Endothelial cell of umbilical vein (primary cell): ENCODE measurements at regions not wholly inside any gene's neighbourhood (a gene's known extent, or its start where the extent isn't known, plus 50 kb on each side); places are given as distances from the start of the nearest gene placed in this dataset.

Experiments
- BruUV-seq: library from RNA; stranded (reverse); fragments of 400-500 nt; replicated peaks from 2 replicates; lab custom pipeline; 2021; lab: Mats Ljungman, UMichigan
- CTCF ChIA-PET: fragments of 300-600, 350-600 bp; sonication (Branson Sonifier 250); formaldehyde crosslinking; loops from one replicate; lab custom pipeline; 2021; ENCODE audit warnings: antibody characterized with exemption, inconsistent platforms; lab: Charles Lee
- POLR2A ChIA-PET: fragments of 300-600, 350-600 bp; sonication (Branson Sonifier 250); formaldehyde crosslinking; loops from one replicate; lab custom pipeline; 2021; ENCODE audit warnings: antibody characterized with exemption, inconsistent platforms; lab: Charles Lee
- DNase-seq: peaks from one replicate; pipeline ENCODE4 v3.0.0-alpha.2; 2011; ENCODE audit warnings: low read depth, low spot score
- FAIRE-seq: peaks from 2 replicates; lab custom pipeline; 2011; peaks lifted over from hg19 to GRCh38; lab: Jason Lieb, UNC
- H2AFZ ChIP-seq: 2 replicates; pipeline ENCODE4 v1.6.0; 2012; ENCODE audit warnings: low read depth, low read length, control low read depth, inconsistent platforms
- H3K27ac ChIP-seq: 2 replicates; pipeline ENCODE4 v1.5.1; 2011; ENCODE audit warnings: low read depth, mild to moderate bottlenecking, control low read depth, low read length, moderate library complexity; ENCODE audit not compliant: insufficient read depth
- H3K27me3 ChIP-seq, 2 experiments: 2 replicates each; pipeline versions ENCODE4 v1.6.0 to v1.6.1; 2011; ENCODE audit warnings: low read length in 2 of 2, mixed read lengths in 1 of 2; ENCODE audit not compliant: control insufficient read depth in 2 of 2, insufficient read depth in 2 of 2
- H3K36me3 ChIP-seq, 2 experiments: 2 replicates in 1 of 2; 3 replicates in 1 of 2; pipeline ENCODE4 v1.5.1; 2011; ENCODE audit warnings: low read length in 2 of 2, mild to moderate bottlenecking in 1 of 2, moderate library complexity in 1 of 2; ENCODE audit not compliant: control insufficient read depth in 2 of 2, insufficient read depth in 2 of 2; ENCODE audit errors: extremely low read depth in 1 of 2
- H3K4me1 ChIP-seq: 3 replicates; pipeline ENCODE4 v1.5.1; 2011; ENCODE audit warnings: mild to moderate bottlenecking, low read length; ENCODE audit not compliant: control insufficient read depth, insufficient read depth; ENCODE audit errors: extremely low read depth
- H3K4me2 ChIP-seq: 2 replicates; pipeline ENCODE4 v1.6.1; 2011; ENCODE audit warnings: low read length, control low read depth, mixed read lengths; ENCODE audit not compliant: insufficient read depth
- H3K4me3 ChIP-seq, 3 experiments: fragments of 200-600 bp in 1 of 3; sonication (generic), shearing (Covaris generic) in 1 of 3; replicated peaks in 1 of 3; 2 replicates each; pipeline ENCODE4 v1.5.1; 2011 to 2016; ENCODE audit warnings: control low read depth in 3 of 3, low read length in 3 of 3, mild to moderate bottlenecking in 2 of 3, inconsistent platforms in 1 of 3, low read depth in 1 of 3, moderate library complexity in 1 of 3; ENCODE audit not compliant: insufficient read depth in 1 of 3
- H3K79me2 ChIP-seq: 2 replicates; pipeline ENCODE4 v1.6.0; 2012; ENCODE audit warnings: low read length, inconsistent platforms; ENCODE audit not compliant: control insufficient read depth, insufficient read depth
- H3K9ac ChIP-seq: replicated peaks from 2 replicates; pipeline ENCODE3; 2011; ENCODE audit warnings: low read length, control low read depth; ENCODE audit not compliant: insufficient read depth; ENCODE audit errors: extremely low read depth
- H3K9me1 ChIP-seq: replicated peaks from 3 replicates; pipeline ENCODE4 v1.6.0; 2011; ENCODE audit warnings: mild to moderate bottlenecking, low read length; ENCODE audit not compliant: control insufficient read depth, insufficient read depth; ENCODE audit errors: extremely low read depth
- H3K9me3 ChIP-seq: replicated peaks from 2 replicates; pipeline ENCODE4 v1.5.1; 2012; ENCODE audit warnings: low read length, inconsistent platforms; ENCODE audit not compliant: control insufficient read depth, insufficient read depth
- H4K20me1 ChIP-seq: replicated peaks from 2 replicates; pipeline ENCODE3; 2011; ENCODE audit warnings: mild to moderate bottlenecking, low read length; ENCODE audit not compliant: control insufficient read depth, insufficient read depth; ENCODE audit errors: extremely low read depth
- EZH2 ChIP-seq: IDR thresholded peaks from 2 replicates; pipeline ENCODE4 v1.6.1; 2012; ENCODE audit warnings: borderline replicate concordance, low read depth, mild to moderate bottlenecking, moderate library complexity, low read length, inconsistent platforms; ENCODE audit not compliant: severe bottlenecking
- FOS ChIP-seq: IDR thresholded peaks from 2 replicates; pipeline ENCODE4 v1.6.1; 2011; ENCODE audit warnings: mild to moderate bottlenecking, low read length, moderate library complexity, borderline replicate concordance; ENCODE audit not compliant: insufficient read depth
- GATA2 ChIP-seq: IDR thresholded peaks from 2 replicates; pipeline ENCODE4 v1.7.0; 2011; ENCODE audit warnings: low read depth, mild to moderate bottlenecking, moderate library complexity, mixed read lengths, low read length; ENCODE audit not compliant: insufficient read length, insufficient read depth
- JUN ChIP-seq: IDR thresholded peaks from 2 replicates; pipeline ENCODE4 v1.6.1; 2011; ENCODE audit warnings: borderline replicate concordance, low read depth; ENCODE audit not compliant: insufficient read length, insufficient read depth
- MYC ChIP-seq: IDR thresholded peaks from one replicate; pipeline ENCODE4 v1.6.1; 2011; ENCODE audit warnings: mild to moderate bottlenecking, low read depth, low read length
- POLR2A ChIP-seq: IDR thresholded peaks from 2 replicates; pipeline ENCODE4 v1.6.1; 2012; ENCODE audit warnings: low read depth, mild to moderate bottlenecking, control low read depth, low read length
- POLR2AphosphoS5 ChIP-seq: IDR thresholded peaks from 2 replicates; pipeline ENCODE4 v1.6.1; 2012; ENCODE audit warnings: low read depth, mild to moderate bottlenecking, control low read depth, low read length, moderate library complexity; ENCODE audit not compliant: insufficient read depth
- dilution Hi-C: fragments of 300-500 bp; cut with MboI; formaldehyde crosslinking; loops from one replicate; pipeline ENCODE4 v1.15.0; 2019; ENCODE audit warnings: low sequenced_read_pairs; ENCODE audit not compliant: extremely low pct_ligation_motif_present
- intact Hi-C: fragments of 100-400 bp; cut with micrococcal nuclease; formaldehyde crosslinking; loops from one replicate; pipeline ENCODE4 v1.10.0; 2022
- TF ChIP-seq, protein P1 (sequence below), 2 donors: IDR thresholded peaks; 1 replicate in 1 of 2; 2 replicates in 1 of 2; pipeline ENCODE4 v1.5.1; 2011; ENCODE audit warnings: low read length in 2 of 2, mild to moderate bottlenecking in 2 of 2, moderate library complexity in 2 of 2, control low read depth in 1 of 2, inconsistent platforms in 1 of 2, low read depth in 1 of 2; ENCODE audit not compliant: insufficient read depth in 1 of 2; ENCODE audit errors: extremely low read depth in 1 of 2
- TF ChIP-seq, protein P2 (sequence below): IDR thresholded peaks from 2 replicates; pipeline ENCODE4 v1.6.1; 2011; ENCODE audit not compliant: insufficient read depth, insufficient read length

DNA sequence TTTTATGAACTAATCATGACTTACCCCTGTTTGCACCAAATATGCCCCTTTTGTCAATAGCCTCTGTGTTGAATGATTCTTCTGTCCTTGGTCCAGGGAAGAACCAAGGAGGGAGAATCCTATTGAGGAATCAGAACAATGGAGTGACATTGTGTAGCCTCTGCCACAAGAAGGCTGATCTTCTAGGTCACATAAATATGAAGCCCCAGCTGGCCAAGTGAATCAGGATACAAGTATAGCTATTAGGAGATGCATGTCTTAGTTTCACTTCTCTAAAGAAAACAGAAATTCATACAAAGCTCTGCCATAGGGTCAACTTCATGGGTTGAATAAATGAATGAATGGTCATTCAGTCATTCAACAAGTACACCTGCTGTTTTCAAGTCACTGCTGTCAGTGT lies 118.2 kb upstream of the BLID start:
- H4K20me1 ChIP-seq, result no peaks in the 10 kb centered on the region
- TF ChIP-seq POLR2A (no peak), GATA2 (no peak), FOS (no peak), MYC (no peak), EZH2 (no peak), JUN (no peak), POLR2AphosphoS5 (no peak)
- TF ChIP-seq, protein P1, sequence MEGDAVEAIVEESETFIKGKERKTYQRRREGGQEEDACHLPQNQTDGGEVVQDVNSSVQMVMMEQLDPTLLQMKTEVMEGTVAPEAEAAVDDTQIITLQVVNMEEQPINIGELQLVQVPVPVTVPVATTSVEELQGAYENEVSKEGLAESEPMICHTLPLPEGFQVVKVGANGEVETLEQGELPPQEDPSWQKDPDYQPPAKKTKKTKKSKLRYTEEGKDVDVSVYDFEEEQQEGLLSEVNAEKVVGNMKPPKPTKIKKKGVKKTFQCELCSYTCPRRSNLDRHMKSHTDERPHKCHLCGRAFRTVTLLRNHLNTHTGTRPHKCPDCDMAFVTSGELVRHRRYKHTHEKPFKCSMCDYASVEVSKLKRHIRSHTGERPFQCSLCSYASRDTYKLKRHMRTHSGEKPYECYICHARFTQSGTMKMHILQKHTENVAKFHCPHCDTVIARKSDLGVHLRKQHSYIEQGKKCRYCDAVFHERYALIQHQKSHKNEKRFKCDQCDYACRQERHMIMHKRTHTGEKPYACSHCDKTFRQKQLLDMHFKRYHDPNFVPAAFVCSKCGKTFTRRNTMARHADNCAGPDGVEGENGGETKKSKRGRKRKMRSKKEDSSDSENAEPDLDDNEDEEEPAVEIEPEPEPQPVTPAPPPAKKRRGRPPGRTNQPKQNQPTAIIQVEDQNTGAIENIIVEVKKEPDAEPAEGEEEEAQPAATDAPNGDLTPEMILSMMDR (IDR thresholded peaks at IDR 0.05; ENCODE audit: extremely low read depth in 1 of 2, insufficient read depth in 1 of 2, low read depth in 1 of 2, low read length in 2 of 2), result no peak
- TF ChIP-seq, protein P2, sequence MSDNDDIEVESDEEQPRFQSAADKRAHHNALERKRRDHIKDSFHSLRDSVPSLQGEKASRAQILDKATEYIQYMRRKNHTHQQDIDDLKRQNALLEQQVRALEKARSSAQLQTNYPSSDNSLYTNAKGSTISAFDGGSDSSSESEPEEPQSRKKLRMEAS, result no peak

More for the DNA sequence above, 118.2 kb upstream of the BLID start:
- Histone ChIP-seq H3K36me3 (no peaks in the 10 kb centered on the region), H3K4me1 (peaks cover 15% of the 10 kb centered on the region), H2AFZ (no peak overlapping the region), H3K4me3 (no peak overlapping the region), H3K27me3 (no peaks in the 10 kb centered on the region), H3K9me1 (no peaks in the 10 kb centered on the region), H3K9ac (no peak overlapping the region), H3K27ac (no peak overlapping the region), H3K79me2 (no peaks in the 10 kb centered on the region), H3K4me2 (no peak overlapping the region), H3K9me3 (no peaks in the 10 kb centered on the region)
- BruUV-seq, result no TSS peak
- no peak for DNase-seq
- FAIRE-seq, result no peak
- ChIA-PET CTCF (interaction anchor here (1.2 to 1.5 kb wide), 2 partner anchors 9 to 19 kb away, joined by 3 to 4 read pairs; no protein-coding TSS in a partner anchor), POLR2A (no interaction called here)
- intact Hi-C loops (no loop called here), dilution Hi-C loops (no loop called here)
